C4-2B (cell line): ENCODE measurements at regions not wholly inside any gene's neighbourhood (a gene's known extent, or its start where the extent isn't known, plus 50 kb on each side); places are given as distances from the start of the nearest gene placed in this dataset.

Source experiments
- H3K27ac ChIP-seq: fragments of 450-650 bp; 2 replicates; pipeline ENCODE4 v1.5.1; 2017
- ZFX ChIP-seq: fragments of 450-650 bp; IDR thresholded peaks from 2 replicates; pipeline ENCODE4 v1.6.1; 2017
- TF ChIP-seq, protein P1 (sequence below): fragments of 450-650 bp; conservative IDR thresholded peaks from 2 replicates; pipeline ENCODE4 v1.5.1; 2017; ENCODE audit warnings: mild to moderate bottlenecking

DNA sequence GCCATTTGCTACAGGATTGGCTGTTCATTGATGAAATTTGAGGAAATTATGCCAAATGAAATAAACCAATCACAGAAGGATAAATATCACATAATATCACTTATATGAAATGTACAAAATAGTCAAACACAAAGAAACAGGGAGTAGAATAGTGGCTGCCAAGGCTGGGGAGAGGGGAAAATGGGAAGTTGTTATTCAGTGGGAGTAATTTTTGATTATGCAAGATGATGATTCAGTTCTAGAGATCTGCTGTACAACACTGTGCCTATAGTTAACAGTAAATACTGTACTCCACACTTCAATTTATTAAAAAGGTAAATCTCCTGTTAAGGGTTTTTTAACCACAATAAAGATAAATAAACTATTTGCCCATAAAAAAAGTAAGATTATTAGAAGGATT lies 101.1 kb downstream of the TMA16 start:
- H3K27ac ChIP-seq: no peak overlapping the region
- TF ChIP-seq, protein P1, sequence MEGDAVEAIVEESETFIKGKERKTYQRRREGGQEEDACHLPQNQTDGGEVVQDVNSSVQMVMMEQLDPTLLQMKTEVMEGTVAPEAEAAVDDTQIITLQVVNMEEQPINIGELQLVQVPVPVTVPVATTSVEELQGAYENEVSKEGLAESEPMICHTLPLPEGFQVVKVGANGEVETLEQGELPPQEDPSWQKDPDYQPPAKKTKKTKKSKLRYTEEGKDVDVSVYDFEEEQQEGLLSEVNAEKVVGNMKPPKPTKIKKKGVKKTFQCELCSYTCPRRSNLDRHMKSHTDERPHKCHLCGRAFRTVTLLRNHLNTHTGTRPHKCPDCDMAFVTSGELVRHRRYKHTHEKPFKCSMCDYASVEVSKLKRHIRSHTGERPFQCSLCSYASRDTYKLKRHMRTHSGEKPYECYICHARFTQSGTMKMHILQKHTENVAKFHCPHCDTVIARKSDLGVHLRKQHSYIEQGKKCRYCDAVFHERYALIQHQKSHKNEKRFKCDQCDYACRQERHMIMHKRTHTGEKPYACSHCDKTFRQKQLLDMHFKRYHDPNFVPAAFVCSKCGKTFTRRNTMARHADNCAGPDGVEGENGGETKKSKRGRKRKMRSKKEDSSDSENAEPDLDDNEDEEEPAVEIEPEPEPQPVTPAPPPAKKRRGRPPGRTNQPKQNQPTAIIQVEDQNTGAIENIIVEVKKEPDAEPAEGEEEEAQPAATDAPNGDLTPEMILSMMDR: no peak
- TF ChIP-seq ZFX: no peak

DNA sequence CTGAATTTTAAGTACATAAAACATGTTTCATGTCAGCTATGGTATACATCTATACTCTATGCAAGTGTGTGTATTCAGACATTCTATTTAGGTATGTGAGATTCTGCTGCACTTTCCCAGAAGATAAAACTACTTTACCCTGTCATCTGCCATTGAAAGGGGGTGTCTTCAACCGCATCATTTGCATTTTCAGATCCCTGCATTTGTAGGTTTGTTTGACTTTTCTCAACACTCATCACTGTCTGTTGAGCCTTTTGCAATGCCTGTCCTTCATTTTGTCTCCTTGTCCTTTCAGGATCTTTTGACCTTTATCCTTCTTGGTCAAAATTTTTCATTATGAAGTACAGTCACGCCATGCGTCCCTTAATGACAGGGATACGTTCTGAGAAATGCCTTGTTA lies 103.5 kb downstream of the TMA16 start:
- no peak overlapping the region for H3K27ac ChIP-seq

DNA sequence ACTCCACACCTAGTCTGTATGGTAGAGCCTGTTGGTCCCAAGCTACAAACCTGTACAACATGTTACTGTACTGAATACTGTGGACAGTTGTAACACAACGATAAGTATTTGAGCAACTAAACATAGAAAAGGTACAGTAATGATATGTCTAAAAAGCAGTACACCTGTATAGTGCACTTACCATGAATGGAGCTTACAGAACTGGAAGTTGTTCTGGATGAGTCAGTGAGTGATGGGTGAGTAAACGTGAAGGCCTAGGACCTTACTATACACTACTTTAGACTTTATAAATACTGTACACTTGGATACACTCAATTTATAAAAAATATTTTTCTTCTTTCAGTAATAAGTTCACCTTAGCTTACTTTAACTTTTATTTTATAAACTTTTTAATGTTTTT lies 104.0 kb downstream of the TMA16 start:
- no peak overlapping the region for H3K27ac ChIP-seq
- TF ChIP-seq, protein P1: no peak
- TF ChIP-seq ZFX: no peak

More for the DNA sequence above, 103.5 kb downstream of the TMA16 start:
- no peak for TF ChIP-seq ZFX
- TF ChIP-seq, protein P1: no peak

DNA sequence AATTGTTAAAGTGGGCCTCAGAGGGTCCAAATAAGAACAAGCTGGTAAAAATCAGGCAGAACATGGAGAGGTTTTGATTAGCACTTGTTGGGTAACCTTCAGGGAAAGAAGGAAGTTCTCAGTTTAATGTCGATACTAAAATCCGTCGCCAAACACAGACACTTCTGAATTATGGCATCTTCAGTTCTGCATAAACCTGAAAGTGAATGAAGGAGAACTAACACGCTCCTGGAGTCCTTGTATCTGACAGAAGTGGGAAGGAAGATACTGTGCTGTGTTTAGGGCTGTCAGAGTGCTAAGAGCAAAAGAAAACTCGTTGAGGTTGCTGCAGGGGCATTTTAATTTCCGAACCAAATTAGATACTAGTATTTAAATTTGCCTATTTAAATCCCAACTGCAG lies 106.2 kb downstream of the TMA16 start:
- no peak overlapping the region for H3K27ac ChIP-seq
- TF ChIP-seq, protein P1: no peak
- TF ChIP-seq ZFX: no peak

DNA sequence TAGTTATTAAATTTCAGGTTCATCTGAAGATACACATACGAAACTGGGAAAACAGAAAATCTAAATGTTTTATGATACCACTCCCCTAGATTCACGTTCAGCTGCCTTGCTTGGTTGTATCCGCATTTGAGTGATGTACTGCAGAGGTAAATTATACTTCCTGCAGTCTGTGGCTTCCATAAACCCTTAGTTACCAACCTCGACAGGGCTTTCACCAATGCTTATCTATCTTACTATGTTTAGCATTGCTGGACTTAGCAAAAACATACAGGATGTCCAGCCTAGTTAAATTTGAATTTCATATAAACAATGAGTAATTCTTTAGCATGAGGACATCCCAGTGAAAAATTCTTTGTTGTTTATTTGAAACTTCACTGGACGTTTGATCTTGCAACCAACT lies 108.8 kb downstream of the TMA16 start:
- H3K27ac ChIP-seq: no peak overlapping the region
- no peak for TF ChIP-seq ZFX
- TF ChIP-seq, protein P1: no peak

DNA sequence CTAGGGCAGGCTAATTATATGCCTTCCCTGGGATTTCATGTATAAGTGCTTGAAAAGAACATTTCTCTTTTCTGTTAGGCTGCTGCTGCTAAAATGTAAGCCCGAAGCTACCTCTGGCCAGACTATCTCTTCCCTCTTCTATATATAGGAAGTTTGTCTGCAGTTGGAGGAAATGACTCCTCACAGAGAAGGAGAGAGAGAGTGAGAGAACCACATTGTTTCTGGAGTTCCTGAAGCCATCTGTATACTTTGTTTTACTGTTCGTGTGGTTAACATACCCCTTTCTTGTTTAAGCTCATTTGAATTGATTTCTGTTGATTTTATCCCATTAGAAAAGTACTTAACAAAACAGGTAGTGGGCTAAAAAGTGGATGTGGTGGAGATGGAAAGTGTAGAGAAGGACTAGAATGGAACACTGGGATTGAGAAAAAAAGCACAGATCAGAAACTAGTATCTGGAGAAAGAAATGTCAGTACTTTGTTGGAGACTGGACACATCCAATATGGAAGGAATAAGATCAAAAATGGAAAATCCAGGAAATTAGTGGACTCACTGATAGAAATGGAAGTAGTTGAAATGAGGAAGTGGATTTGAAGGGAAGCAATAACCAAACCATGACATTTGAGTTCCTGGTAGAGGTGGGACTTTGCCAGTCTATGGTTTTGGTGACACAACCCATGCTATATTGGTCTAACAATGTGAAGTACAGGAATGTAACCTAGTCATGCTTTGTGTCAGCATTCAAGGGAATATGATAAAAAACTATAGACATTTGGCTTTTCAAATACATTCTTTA lies 112.6 kb downstream of the TMA16 start:
- TF ChIP-seq ZFX: no peak
- TF ChIP-seq, protein P1: no peak
- H3K27ac ChIP-seq: no peak overlapping the region

DNA sequence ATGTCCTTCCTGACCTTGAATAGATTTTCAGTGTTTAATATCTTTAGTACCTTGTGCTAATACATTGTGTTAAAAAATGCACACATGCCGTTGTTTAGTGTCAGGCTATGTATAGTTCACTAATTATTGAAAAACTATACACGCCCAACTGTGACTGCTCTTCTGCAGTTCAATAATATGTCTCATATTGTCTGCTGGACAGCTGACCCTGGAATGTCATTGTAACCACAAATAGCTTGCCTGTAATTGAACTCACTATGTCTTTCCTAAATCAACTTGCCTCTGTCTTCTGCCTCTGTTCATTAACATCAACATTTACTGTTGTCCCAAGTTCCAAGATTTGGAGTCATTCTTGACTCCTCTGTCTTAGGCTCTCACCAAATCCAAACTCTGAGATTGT lies 114.5 kb downstream of the TMA16 start:
- TF ChIP-seq ZFX: no peak
- TF ChIP-seq, protein P1: no peak

More for the DNA sequence above, 114.5 kb downstream of the TMA16 start:
- H3K27ac ChIP-seq: no peak overlapping the region
